Neutrophil (primary cell): ENCODE measurements at regions not wholly inside any gene's neighbourhood (a gene's known extent, or its start where the extent isn't known, plus 50 kb on each side); places are given as distances from the start of the nearest gene placed in this dataset.

ENCODE experiments used
- H3K27ac ChIP-seq: fragments of 200-600 bp; sonication (generic); 2 replicates; pipeline ENCODE4 v1.5.1; 2016; ENCODE audit warnings: mild to moderate bottlenecking, moderate library complexity
- H3K27me3 ChIP-seq: fragments of 200-600 bp; sonication (generic); 2 replicates; pipeline ENCODE4 v1.6.0; 2016; ENCODE audit warnings: mild to moderate bottlenecking
- H3K36me3 ChIP-seq: fragments of 200-600 bp; sonication (generic); 2 replicates; pipeline ENCODE4 v1.5.1; 2017
- H3K4me1 ChIP-seq, 2 experiments: fragments of 200-600 bp in 1 of 2; sonication (generic) in 1 of 2; 1 replicate in 1 of 2; 2 replicates in 1 of 2; pipeline versions ENCODE4 v1.5.1 to v1.6.1; 2013 to 2016; ENCODE audit warnings: low read depth in 1 of 2, low read length in 1 of 2, mild to moderate bottlenecking in 1 of 2, moderate library complexity in 1 of 2; ENCODE audit not compliant: control insufficient read depth in 1 of 2, insufficient read depth in 1 of 2
- H3K4me3 ChIP-seq, 2 experiments: fragments of 200-600 bp in 1 of 2; sonication (generic) in 1 of 2; 1 replicate in 1 of 2; 2 replicates in 1 of 2; pipeline ENCODE4 v1.5.1; 2013 to 2016; ENCODE audit warnings: low read depth in 1 of 2, low read length in 1 of 2, mild to moderate bottlenecking in 1 of 2, moderate library complexity in 1 of 2
- H3K9me3 ChIP-seq: fragments of 200-600 bp; sonication (generic); 2 replicates; pipeline ENCODE4 v1.5.1; 2016
- TF ChIP-seq, protein P1 (sequence below): fragments of 200-600 bp; sonication (generic); IDR thresholded peaks from 2 replicates; pipeline ENCODE4 v1.5.1; 2016; ENCODE audit warnings: antibody characterized with exemption

DNA sequence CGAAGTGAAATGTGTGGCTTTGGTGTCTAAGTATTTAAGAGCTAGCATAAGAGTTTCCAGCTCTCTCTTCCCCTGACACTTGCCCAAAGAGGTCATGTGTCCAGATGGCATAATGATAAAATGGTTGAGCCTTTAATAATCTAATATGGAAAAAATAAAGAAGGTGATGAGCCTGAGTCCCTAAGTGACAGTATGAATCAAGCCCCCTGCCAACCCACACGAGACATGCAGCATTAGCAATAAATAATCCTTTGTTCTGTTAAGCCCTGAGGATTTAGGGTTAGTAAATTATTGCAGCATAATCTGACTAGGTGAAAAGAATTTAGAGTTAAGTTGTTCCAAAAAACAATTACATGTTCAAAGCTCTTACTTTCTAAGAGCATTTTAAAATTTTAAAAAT, 217.2 kb upstream of the CCDC150 start:
- Histone ChIP-seq H3K4me3 (no peak overlapping the region), H3K27me3 (no peaks in the 10 kb centered on the region), H3K9me3 (no peaks in the 10 kb centered on the region), H3K4me1 (no peaks in the 10 kb centered on the region), H3K36me3 (no peaks in the 10 kb centered on the region), H3K27ac (no peak overlapping the region)
- TF ChIP-seq, protein P1, sequence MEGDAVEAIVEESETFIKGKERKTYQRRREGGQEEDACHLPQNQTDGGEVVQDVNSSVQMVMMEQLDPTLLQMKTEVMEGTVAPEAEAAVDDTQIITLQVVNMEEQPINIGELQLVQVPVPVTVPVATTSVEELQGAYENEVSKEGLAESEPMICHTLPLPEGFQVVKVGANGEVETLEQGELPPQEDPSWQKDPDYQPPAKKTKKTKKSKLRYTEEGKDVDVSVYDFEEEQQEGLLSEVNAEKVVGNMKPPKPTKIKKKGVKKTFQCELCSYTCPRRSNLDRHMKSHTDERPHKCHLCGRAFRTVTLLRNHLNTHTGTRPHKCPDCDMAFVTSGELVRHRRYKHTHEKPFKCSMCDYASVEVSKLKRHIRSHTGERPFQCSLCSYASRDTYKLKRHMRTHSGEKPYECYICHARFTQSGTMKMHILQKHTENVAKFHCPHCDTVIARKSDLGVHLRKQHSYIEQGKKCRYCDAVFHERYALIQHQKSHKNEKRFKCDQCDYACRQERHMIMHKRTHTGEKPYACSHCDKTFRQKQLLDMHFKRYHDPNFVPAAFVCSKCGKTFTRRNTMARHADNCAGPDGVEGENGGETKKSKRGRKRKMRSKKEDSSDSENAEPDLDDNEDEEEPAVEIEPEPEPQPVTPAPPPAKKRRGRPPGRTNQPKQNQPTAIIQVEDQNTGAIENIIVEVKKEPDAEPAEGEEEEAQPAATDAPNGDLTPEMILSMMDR, result no peak

DNA sequence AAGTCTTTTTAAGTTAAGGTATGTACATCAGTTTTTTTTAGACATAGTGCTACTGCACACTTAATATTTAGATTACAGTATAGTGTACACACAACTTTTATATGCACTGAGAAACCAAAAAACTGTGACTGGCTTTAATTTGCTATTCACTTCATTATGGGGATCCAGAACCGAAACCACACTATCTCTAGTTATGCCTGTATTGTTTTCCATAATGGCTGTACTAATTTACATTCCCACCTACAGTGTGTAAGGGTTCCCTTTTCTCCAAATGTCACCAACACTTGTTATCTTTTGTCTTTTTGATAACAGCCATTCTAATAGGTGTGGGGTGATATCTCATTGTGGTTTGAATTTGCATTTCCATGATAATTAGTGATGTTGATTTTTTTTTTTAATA, 213.4 kb upstream of the CCDC150 start:
- Histone ChIP-seq H3K9me3 (no peaks in the 10 kb centered on the region), H3K27ac (no peak overlapping the region), H3K27me3 (no peaks in the 10 kb centered on the region), H3K4me1 (no peaks in the 10 kb centered on the region), H3K36me3 (no peaks in the 10 kb centered on the region), H3K4me3 (no peak overlapping the region)
- TF ChIP-seq, protein P1, result no peak

DNA sequence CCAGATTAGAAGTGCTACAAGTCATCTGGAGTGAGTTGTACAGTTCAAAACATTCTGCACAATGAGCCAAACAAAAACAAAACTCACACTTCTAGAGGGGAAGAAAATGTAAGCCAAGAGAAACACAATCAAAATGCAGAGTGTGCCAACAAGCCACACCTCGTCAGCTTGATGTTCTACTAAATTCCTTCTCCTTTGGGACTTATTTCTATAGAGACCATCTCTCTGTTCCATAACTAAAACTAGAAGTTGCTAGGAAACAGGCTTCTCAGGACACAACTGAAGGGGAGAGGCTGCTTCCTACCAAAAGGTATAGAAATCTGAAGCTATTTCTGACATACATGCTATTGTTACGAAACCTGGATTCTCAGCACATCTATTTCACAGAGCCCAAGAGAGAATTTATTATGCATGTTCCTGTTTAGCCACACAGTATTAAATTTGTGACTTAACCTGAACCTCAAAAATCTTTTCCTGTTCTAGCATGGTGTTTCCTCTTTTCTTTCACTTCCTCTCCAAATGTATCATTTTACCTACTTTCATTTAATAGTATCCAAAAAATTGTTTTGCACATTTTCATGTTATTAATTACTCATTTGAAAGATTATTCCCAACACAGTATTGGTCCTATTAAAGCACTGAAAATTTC, 211.4 kb upstream of the CCDC150 start:
- Histone ChIP-seq H3K27me3 (no peaks in the 10 kb centered on the region), H3K4me3 (no peak overlapping the region), H3K36me3 (no peaks in the 10 kb centered on the region), H3K9me3 (no peaks in the 10 kb centered on the region), H3K27ac (no peak overlapping the region), H3K4me1 (no peaks in the 10 kb centered on the region)
- TF ChIP-seq, protein P1, result no peak

DNA sequence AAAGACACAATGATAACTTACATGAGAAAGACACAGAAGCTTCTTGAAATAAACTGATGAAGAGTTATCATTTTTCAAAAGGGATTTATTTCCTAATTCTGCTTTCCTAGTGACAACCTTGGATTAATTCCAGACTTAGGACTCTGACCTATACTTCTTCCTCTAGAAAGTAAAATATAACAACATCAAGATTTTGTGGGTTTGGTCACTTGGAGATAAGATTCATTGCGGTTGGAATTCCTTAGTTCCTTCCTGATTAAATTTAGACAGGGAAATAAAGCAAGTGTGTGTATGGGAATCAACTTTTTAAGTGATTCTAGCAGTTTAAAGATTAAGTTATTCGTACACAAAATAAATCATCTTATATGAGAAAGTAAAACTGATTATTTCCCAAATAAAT, 208.4 kb upstream of the CCDC150 start:
- TF ChIP-seq, protein P1, result no peak
- no peaks in the 10 kb centered on the region for H3K27me3 ChIP-seq
- H3K36me3 ChIP-seq, result no peaks in the 10 kb centered on the region
- no peaks in the 10 kb centered on the region for H3K9me3 ChIP-seq
- H3K4me1 ChIP-seq, result no peaks in the 10 kb centered on the region
- H3K4me3 ChIP-seq, result no peak overlapping the region
- H3K27ac ChIP-seq, result no peak overlapping the region

DNA sequence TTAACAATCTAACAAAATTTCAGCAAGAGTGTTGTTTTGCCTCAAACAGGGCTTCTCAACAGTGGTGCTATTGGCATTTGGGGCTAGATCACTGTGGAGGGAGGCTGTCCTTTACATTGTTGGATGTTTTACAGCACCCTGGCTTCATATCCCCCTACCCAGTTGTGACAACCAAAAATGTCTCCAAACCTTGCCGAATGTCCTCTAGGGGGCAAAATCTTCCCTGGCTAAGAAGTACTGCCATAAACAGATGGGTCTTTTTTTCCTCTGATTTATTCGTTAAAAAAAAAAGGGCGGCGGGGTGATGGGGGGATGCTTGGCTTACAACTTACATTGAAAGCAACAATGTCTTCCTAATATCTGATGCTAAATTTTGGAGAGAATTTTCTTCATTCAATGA, 207.6 kb upstream of the CCDC150 start:
- Histone ChIP-seq H3K27ac (no peak overlapping the region), H3K27me3 (no peaks in the 10 kb centered on the region), H3K4me3 (no peak overlapping the region), H3K9me3 (no peaks in the 10 kb centered on the region), H3K36me3 (no peaks in the 10 kb centered on the region), H3K4me1 (no peaks in the 10 kb centered on the region)
- TF ChIP-seq, protein P1, result no peak
